SK-N-SH (cell line): ENCODE measurements at regions not wholly inside any gene's neighbourhood (a gene's known extent, or its start where the extent isn't known, plus 50 kb on each side); places are given as distances from the start of the nearest gene placed in this dataset.

Experiments
- CHD2 ChIP-seq: fragments of 150-350 bp; IDR thresholded peaks from 2 replicates; pipeline ENCODE4 v1.6.1; 2018; ENCODE audit warnings: low read length; ENCODE audit not compliant: partially characterized antibody
- ELF1 ChIP-seq: IDR thresholded peaks from 2 replicates; pipeline ENCODE4 v1.4.0; 2012
- FOXJ3 ChIP-seq: sonication (generic); formaldehyde crosslinking; IDR thresholded peaks from 2 replicates; pipeline ENCODE4 v1.5.1; 2020; ENCODE audit warnings: mild to moderate bottlenecking, missing genetic modification reagents
- FOXM1 ChIP-seq: IDR thresholded peaks from 2 replicates; pipeline ENCODE4 v1.4.0; 2012; ENCODE audit warnings: low read depth, mild to moderate bottlenecking
- MAX ChIP-seq: IDR thresholded peaks from 2 replicates; pipeline ENCODE4 v1.4.0; 2012; ENCODE audit warnings: low read depth
- NRF1 ChIP-seq: IDR thresholded peaks from 2 replicates; pipeline ENCODE4 v1.6.1; 2012; ENCODE audit warnings: low read depth, mild to moderate bottlenecking, low read length
- POLR2AphosphoS5 ChIP-seq: IDR thresholded peaks from 2 replicates; pipeline ENCODE4 v1.6.1; 2012; ENCODE audit warnings: low read depth, low read length
- RAD21 ChIP-seq: IDR thresholded peaks from 2 replicates; pipeline ENCODE4 v1.6.1; 2012; ENCODE audit warnings: mild to moderate bottlenecking, low read length
- RFX5 ChIP-seq: IDR thresholded peaks from 2 replicates; pipeline ENCODE4 v1.6.1; 2012; ENCODE audit warnings: mild to moderate bottlenecking, improper control_type of control experiment, low read length
- RXRA ChIP-seq: IDR thresholded peaks from 2 replicates; pipeline ENCODE4 v1.4.0; 2012; ENCODE audit warnings: low read depth, mild to moderate bottlenecking, borderline replicate concordance
- TAF1 ChIP-seq: IDR thresholded peaks from 2 replicates; pipeline ENCODE4 v1.6.1; 2012; ENCODE audit warnings: low read depth, mild to moderate bottlenecking, low read length, moderate library complexity, borderline replicate concordance
- TF ChIP-seq, protein P1 (sequence below): fragments of 200-600 bp; sonication (generic); IDR thresholded peaks from 2 replicates; pipeline ENCODE4 v1.6.1; 2017; ENCODE audit warnings: antibody characterized with exemption, mild to moderate bottlenecking, moderate library complexity
- TF ChIP-seq, protein P2 (sequence below): IDR thresholded peaks from 2 replicates; pipeline ENCODE4 v1.6.1; 2012; ENCODE audit warnings: mild to moderate bottlenecking, low read depth, low read length, moderate library complexity
- TF ChIP-seq, protein P3 (sequence below): fragments of 150-350 bp; IDR thresholded peaks from 2 replicates; pipeline ENCODE4 v1.6.1; 2016; ENCODE audit warnings: mild to moderate bottlenecking, low read depth, low read length

DNA sequence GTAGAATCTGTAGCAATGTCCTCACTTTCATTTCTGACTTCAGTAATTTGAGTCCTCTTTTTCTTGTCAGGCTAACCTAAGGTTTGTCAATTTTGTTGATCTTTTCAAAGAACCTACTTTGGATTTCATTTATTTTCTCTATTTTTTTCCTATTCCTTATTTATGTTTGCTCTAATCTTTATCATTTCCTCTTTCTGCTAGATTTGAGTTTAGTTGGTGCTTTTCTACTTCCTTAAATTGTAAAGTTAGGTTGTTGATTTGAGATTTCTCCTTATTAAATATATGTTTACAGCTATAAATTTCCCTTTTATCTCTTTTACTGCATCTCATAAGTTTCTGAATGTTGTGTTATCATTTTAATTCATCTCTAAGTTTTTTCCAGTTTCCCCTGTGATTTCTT lies 75.1 kb upstream of the FAM120A start:
- TF ChIP-seq FOXJ3 (CRISPR knock-in tag) (no peak), NRF1 (no peak), RXRA (no peak), TAF1 (no peak), FOXM1 (no peak), POLR2AphosphoS5 (no peak), MAX (no peak), RFX5 (no peak), CHD2 (no peak), RAD21 (no peak), ELF1 (no peak)
- TF ChIP-seq, protein P1, sequence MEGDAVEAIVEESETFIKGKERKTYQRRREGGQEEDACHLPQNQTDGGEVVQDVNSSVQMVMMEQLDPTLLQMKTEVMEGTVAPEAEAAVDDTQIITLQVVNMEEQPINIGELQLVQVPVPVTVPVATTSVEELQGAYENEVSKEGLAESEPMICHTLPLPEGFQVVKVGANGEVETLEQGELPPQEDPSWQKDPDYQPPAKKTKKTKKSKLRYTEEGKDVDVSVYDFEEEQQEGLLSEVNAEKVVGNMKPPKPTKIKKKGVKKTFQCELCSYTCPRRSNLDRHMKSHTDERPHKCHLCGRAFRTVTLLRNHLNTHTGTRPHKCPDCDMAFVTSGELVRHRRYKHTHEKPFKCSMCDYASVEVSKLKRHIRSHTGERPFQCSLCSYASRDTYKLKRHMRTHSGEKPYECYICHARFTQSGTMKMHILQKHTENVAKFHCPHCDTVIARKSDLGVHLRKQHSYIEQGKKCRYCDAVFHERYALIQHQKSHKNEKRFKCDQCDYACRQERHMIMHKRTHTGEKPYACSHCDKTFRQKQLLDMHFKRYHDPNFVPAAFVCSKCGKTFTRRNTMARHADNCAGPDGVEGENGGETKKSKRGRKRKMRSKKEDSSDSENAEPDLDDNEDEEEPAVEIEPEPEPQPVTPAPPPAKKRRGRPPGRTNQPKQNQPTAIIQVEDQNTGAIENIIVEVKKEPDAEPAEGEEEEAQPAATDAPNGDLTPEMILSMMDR, result no peak
- TF ChIP-seq, protein P2, sequence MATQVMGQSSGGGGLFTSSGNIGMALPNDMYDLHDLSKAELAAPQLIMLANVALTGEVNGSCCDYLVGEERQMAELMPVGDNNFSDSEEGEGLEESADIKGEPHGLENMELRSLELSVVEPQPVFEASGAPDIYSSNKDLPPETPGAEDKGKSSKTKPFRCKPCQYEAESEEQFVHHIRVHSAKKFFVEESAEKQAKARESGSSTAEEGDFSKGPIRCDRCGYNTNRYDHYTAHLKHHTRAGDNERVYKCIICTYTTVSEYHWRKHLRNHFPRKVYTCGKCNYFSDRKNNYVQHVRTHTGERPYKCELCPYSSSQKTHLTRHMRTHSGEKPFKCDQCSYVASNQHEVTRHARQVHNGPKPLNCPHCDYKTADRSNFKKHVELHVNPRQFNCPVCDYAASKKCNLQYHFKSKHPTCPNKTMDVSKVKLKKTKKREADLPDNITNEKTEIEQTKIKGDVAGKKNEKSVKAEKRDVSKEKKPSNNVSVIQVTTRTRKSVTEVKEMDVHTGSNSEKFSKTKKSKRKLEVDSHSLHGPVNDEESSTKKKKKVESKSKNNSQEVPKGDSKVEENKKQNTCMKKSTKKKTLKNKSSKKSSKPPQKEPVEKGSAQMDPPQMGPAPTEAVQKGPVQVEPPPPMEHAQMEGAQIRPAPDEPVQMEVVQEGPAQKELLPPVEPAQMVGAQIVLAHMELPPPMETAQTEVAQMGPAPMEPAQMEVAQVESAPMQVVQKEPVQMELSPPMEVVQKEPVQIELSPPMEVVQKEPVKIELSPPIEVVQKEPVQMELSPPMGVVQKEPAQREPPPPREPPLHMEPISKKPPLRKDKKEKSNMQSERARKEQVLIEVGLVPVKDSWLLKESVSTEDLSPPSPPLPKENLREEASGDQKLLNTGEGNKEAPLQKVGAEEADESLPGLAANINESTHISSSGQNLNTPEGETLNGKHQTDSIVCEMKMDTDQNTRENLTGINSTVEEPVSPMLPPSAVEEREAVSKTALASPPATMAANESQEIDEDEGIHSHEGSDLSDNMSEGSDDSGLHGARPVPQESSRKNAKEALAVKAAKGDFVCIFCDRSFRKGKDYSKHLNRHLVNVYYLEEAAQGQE, result no peak
- TF ChIP-seq, protein P3, sequence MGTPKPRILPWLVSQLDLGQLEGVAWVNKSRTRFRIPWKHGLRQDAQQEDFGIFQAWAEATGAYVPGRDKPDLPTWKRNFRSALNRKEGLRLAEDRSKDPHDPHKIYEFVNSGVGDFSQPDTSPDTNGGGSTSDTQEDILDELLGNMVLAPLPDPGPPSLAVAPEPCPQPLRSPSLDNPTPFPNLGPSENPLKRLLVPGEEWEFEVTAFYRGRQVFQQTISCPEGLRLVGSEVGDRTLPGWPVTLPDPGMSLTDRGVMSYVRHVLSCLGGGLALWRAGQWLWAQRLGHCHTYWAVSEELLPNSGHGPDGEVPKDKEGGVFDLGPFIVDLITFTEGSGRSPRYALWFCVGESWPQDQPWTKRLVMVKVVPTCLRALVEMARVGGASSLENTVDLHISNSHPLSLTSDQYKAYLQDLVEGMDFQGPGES, result no peak
